Gastroesophageal sphincter (tissue), 4 donors: ENCODE measurements at regions not wholly inside any gene's neighbourhood (a gene's known extent, or its start where the extent isn't known, plus 50 kb on each side); places are given as distances from the start of the nearest gene placed in this dataset.

Experiments used
- ATAC-seq: fragments of 150-250 bp; one replicate; pipeline ENCODE4 v1.9.1; 2016; ENCODE audit warnings: mild to moderate bottlenecking, moderate library complexity
- H3K27ac ChIP-seq, 4 donors: fragments of 200-600 bp; sonication (generic) in 3 of 4; 1 replicate in 3 of 4; 2 replicates in 1 of 4; pipeline ENCODE4 v1.5.1; 2016 to 2019
- H3K27me3 ChIP-seq: fragments of 200-600 bp; sonication (generic); one replicate; pipeline ENCODE4 v1.5.1; 2019
- H3K36me3 ChIP-seq, 2 donors: fragments of 200-600 bp; sonication (generic); one replicate each; pipeline ENCODE4 v1.5.1; 2019; ENCODE audit warnings: control low read depth in 1 of 2
- H3K4me1 ChIP-seq, 3 donors: fragments of 200-600 bp; sonication (generic); 1 replicate in 2 of 3; 2 replicates in 1 of 3; pipeline ENCODE4 v1.5.1; 2016 to 2019; ENCODE audit warnings: control low read depth in 2 of 3
- H3K4me3 ChIP-seq, 2 donors: fragments of 200-600 bp; sonication (generic); one replicate each; pipeline ENCODE4 v1.5.1; 2019; ENCODE audit warnings: mild to moderate bottlenecking in 1 of 2, moderate library complexity in 1 of 2
- H3K9me3 ChIP-seq, 3 donors: fragments of 200-600 bp; sonication (generic); one replicate each; pipeline ENCODE4 v1.5.1; 2017 to 2019; ENCODE audit warnings: control low read depth in 2 of 3
- EP300 ChIP-seq: sonication (generic); formaldehyde crosslinking; IDR thresholded peaks from one replicate; pipeline ENCODE4 v1.6.1; 2017; ENCODE audit warnings: antibody characterized with exemption, mild to moderate bottlenecking
- POLR2A ChIP-seq, 2 donors: fragments of 450-650 bp; IDR thresholded peaks; one replicate each; pipeline ENCODE4 v1.6.1; 2017; ENCODE audit warnings: antibody characterized with exemption in 2 of 2, mild to moderate bottlenecking in 2 of 2, moderate library complexity in 1 of 2
- POLR2AphosphoS5 ChIP-seq: sonication (generic); formaldehyde crosslinking; IDR thresholded peaks from one replicate; pipeline ENCODE4 v1.6.1; 2017; ENCODE audit warnings: antibody characterized with exemption
- WGBS, 2 donors: methylation state at CpG; one replicate each; pipeline ENCODE4 v1.1.5; 2018; ENCODE audit warnings: low coverage in 1 of 2; 5-methylcytosine and 5-hydroxymethylcytosine counted together
- TF ChIP-seq, protein P1 (sequence below), 4 experiments: fragments of 200-600 bp in 2 of 4; fragments of 450-650 bp in 2 of 4; sonication (generic) in 1 of 4; IDR thresholded peaks; one replicate each; pipeline ENCODE4 v1.5.1; 2017 to 2019; ENCODE audit warnings: antibody characterized with exemption in 4 of 4, mild to moderate bottlenecking in 2 of 4, moderate library complexity in 2 of 4

DNA sequence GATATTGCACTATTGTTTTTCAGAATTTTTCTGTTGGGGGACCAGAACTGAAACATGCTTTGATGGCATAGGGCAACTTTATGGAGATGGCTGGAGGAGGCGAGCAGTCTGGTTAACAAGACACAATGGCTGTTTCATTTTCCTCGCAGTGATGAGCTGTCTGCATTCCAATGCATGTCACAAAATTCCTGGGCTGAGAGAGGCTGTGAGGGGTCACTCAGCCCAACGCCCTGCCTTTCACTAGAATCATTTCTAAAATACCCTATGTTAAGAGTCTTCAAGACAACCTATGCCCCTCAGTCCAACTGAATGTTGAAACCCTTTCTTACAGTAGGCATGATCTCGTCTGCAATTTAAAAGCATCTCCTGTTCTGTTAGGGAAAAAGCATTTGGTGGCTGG is 1090.0 kb downstream of the BCL11A start:
- no peak overlapping the region for H3K27ac ChIP-seq
- no peaks in the 10 kb centered on the region for H3K27me3 ChIP-seq
- 62 to 78% methylated on average over 3 to 4 of the region's 4 CpGs for WGBS, 2 donors
- no peaks in the 10 kb centered on the region for H3K36me3 ChIP-seq
- no peaks in the 10 kb centered on the region for H3K4me1 ChIP-seq
- no peak overlapping the region for H3K4me3 ChIP-seq
- H3K9me3 ChIP-seq = no peaks in the 10 kb centered on the region
- TF ChIP-seq, protein P1, sequence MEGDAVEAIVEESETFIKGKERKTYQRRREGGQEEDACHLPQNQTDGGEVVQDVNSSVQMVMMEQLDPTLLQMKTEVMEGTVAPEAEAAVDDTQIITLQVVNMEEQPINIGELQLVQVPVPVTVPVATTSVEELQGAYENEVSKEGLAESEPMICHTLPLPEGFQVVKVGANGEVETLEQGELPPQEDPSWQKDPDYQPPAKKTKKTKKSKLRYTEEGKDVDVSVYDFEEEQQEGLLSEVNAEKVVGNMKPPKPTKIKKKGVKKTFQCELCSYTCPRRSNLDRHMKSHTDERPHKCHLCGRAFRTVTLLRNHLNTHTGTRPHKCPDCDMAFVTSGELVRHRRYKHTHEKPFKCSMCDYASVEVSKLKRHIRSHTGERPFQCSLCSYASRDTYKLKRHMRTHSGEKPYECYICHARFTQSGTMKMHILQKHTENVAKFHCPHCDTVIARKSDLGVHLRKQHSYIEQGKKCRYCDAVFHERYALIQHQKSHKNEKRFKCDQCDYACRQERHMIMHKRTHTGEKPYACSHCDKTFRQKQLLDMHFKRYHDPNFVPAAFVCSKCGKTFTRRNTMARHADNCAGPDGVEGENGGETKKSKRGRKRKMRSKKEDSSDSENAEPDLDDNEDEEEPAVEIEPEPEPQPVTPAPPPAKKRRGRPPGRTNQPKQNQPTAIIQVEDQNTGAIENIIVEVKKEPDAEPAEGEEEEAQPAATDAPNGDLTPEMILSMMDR (IDR thresholded peaks at IDR 0.05) = no peak
- TF ChIP-seq EP300 (no peak), POLR2A (IDR thresholded peaks at IDR 0.05) (no peak), POLR2AphosphoS5 (no peak)
- no peak for ATAC-seq

DNA sequence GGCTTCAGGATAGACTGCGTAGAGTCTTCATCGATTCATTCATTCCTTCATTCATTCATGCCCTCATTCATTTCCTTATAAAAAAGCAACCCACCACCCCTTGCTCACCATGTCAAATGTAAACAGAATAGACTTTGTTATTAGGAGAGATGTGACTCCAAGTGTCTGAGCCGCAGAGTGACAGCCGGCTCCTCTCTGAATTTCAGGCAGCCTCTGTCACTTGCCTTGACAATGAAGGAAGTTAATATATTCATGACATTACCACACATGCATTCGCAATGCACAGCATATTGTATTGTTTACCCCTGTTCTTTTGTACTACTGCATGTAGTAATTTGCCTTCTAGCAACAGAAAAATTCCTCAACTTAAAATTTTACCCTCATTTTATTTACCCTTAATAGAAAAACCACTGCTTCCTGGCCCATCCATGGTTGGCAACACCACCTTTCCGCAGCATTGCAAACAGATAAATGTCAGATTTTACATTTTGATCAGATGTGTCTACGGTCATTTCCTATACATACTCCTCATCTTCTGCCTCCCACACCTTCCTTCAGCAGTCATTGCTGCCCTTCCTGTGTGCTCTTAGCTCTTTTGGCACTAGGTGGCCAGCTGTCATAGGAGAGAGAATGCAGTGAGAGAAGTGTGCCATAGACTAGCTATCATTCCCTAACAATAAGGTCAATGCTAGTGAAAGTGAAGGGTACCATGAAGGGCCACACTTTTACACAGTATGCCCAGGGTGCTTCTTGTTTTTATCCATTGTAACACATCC is 1090.8 kb downstream of the BCL11A start:
- Histone ChIP-seq H3K27me3 (no peaks in the 10 kb centered on the region), H3K9me3 (no peaks in the 10 kb centered on the region), H3K27ac (no peak overlapping the region), H3K4me3 (no peak overlapping the region), H3K36me3 (no peaks in the 10 kb centered on the region), H3K4me1 (no peaks in the 10 kb centered on the region)
- TF ChIP-seq, protein P1 (IDR thresholded peaks at IDR 0.05) = no peak
- TF ChIP-seq POLR2A (IDR thresholded peaks at IDR 0.05) = no peak
- no peak for TF ChIP-seq EP300
- no peak for TF ChIP-seq POLR2AphosphoS5
- ATAC-seq = no peak
- 73 to 79% methylated on average over 5 to 7 of the region's 7 CpGs for WGBS, 2 donors

DNA sequence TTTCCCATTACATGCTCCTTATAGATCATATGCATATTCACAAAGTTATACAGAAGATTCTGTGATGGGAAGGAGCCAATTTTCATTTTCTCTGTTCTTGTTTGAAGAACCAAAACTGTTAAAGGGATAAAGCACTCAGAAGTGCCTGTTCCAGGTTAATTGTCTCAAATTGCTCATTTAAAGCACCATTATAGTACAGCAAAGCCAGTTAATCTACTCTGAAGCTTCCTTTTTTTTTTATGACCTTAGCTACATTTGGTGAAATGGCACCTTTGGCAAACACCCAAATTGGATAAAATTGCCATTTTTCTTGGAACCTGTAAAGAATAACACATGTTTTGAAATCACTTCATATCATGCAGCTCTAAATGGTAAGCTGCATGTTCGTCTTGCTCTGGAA is 1092.3 kb downstream of the BCL11A start:
- Histone ChIP-seq H3K36me3 (no peaks in the 10 kb centered on the region), H3K4me3 (no peak overlapping the region), H3K9me3 (no peaks in the 10 kb centered on the region), H3K27ac (no peak overlapping the region), H3K27me3 (no peaks in the 10 kb centered on the region), H3K4me1 (no peaks in the 10 kb centered on the region)
- 43 to 46% methylated on average over 1 of the region's 1 CpG for WGBS, 2 donors
- TF ChIP-seq POLR2AphosphoS5 (no peak), EP300 (no peak), POLR2A (IDR thresholded peaks at IDR 0.05) (no peak)
- TF ChIP-seq, protein P1 (IDR thresholded peaks at IDR 0.05) = no peak
- ATAC-seq = no peak

DNA sequence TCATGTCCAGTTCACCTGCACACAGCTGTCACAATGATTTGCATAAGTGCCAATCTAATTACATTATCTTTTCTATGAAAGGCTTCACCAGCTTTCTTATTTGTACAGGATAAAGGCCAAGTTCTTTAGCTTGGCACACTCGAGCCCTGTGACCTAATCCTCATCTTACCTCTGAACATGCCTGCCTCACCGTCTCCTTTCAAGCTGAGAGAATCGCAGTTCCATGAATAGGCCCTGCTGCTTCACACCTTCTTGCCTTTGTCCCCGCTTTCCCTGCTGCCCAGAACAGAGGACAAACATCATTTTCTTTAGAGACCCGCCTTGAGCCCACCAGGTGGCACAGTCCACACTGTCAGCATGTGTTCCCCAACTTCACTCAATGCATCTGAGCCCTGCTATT is 1094.7 kb downstream of the BCL11A start:
- no peaks in the 10 kb centered on the region for H3K4me1 ChIP-seq
- no peaks in the 10 kb centered on the region for H3K36me3 ChIP-seq
- H3K9me3 ChIP-seq = no peaks in the 10 kb centered on the region
- no peak for ATAC-seq
- no peak overlapping the region for H3K4me3 ChIP-seq
- no peak overlapping the region for H3K27ac ChIP-seq
- TF ChIP-seq EP300 (no peak), POLR2AphosphoS5 (no peak), POLR2A (IDR thresholded peaks at IDR 0.05) (no peak)
- TF ChIP-seq, protein P1 (IDR thresholded peaks at IDR 0.05) = no peak
- no peaks in the 10 kb centered on the region for H3K27me3 ChIP-seq
- WGBS, 2 donors = 73 to 75% methylated on average over 5 of the region's 5 CpGs

DNA sequence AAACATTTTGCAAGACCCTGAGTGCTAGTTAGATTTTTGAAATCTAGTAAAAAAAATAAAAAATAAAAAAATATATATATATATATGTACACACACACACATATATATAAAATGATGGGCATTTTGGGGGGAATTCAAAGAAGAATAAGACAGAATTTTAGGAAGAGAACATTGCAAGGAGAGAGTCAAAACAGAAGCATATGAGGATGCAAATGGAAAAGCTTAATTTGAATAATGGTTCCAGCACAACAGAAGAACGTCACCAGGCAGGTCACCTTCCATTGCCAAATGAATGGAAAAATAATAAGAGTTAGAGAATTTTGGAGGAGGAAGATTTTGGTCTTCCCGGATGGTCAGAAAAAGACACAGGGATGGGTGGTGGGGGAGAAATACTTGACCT is 1097.2 kb downstream of the BCL11A start:
- no peaks in the 10 kb centered on the region for H3K36me3 ChIP-seq
- no peaks in the 10 kb centered on the region for H3K27me3 ChIP-seq
- no peak for ATAC-seq
- TF ChIP-seq POLR2A (IDR thresholded peaks at IDR 0.05) (no peak), POLR2AphosphoS5 (no peak), EP300 (no peak)
- TF ChIP-seq, protein P1 (IDR thresholded peaks at IDR 0.05) = no peak
- no peak overlapping the region for H3K27ac ChIP-seq
- no peaks in the 10 kb centered on the region for H3K4me1 ChIP-seq
- H3K9me3 ChIP-seq = no peaks in the 10 kb centered on the region
- 75% methylated on average over 2 of the region's 2 CpGs for WGBS, 2 donors
- no peak overlapping the region for H3K4me3 ChIP-seq
